NCI-H82 treated with DMSO at 0.1 percent for 48 hours (cell line): ENCODE measurements at regions not wholly inside any gene's neighbourhood (a gene's known extent, or its start where the extent isn't known, plus 50 kb on each side); places are given as distances from the start of the nearest gene placed in this dataset.

Experiments used
- DNase-seq: peaks from one replicate; lab custom pipeline; 2025; ENCODE audit not compliant: unreplicated experiment; lab: John Stamatoyannopoulos, UW

DNA sequence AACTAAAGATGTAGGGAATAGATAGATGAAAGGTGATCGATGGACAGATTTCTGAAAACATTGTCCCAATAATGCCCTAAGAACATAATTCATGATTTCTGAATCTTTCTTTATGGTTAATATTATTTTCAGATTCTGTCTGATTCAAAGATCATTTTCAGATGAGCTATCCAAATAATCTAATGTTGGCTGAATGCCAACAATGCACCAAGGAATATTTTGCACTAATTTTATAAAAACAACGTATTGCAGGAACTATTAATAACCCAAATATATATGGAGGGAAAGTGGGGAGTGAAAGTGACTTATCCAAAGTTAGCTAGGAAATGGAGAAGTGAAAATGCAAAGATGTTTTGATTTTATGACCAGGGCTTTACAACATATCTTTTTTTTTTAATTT lies 1675.5 kb downstream of the STIM2 start:
- DNase-seq = no peak

DNA sequence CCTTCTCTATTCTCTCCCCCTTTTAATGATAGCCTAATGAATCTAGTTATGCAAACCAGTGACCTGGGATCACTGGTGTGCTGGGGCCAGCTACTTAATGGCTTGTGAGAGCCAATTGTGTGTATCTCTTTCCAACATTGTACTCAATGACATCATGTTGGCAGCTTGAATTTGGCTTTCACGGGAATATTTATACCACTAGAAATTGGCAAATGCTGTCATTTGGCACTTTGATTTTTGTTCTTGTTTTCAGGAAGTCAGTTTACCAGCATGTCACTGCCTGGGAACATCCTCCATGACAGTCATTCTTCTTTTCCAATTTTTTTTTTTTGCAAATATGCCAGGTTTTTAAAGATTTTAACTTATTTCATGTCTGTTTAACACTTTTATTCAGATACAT lies 1685.3 kb downstream of the STIM2 start:
- DNase-seq = no peak

DNA sequence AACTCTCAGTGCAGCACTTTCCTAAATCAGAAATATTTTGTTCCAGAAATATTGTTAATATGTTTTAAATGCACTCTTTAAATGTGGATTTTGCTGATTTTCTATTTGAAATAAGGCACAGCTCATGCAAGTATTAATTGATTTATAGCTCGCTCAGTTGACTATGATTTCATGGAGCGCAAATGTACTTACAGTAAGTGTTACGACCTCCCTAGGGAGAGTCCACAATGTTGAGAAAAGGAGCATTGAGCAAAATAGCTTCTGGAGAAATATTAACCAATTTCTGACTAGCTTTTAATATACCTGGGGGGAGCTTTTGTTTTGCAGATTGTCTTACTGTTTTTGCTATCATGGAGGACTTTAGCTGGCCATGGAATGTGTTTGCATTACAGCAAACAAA lies 1687.5 kb downstream of the STIM2 start:
- DNase-seq = no peak

DNA sequence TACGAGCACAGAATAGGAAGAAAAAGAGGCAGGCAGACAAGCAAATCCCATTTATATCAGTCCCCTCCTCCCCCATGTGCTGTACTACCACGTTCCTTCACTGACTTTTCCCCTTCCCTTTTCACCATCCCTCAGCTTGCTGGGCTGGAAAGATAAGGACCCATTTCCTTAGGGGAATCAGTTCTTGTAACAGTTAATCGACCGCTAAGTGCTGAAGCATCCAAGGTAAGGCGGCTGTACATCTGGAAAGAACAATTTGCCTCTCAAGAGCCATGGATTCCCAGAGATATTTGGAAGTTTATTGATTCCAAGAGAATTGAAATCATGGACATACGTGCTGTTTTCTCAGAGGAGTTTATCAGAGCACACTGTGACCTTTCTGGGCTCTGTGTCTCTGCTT lies 1688.0 kb downstream of the STIM2 start:
- DNase-seq = no peak

DNA sequence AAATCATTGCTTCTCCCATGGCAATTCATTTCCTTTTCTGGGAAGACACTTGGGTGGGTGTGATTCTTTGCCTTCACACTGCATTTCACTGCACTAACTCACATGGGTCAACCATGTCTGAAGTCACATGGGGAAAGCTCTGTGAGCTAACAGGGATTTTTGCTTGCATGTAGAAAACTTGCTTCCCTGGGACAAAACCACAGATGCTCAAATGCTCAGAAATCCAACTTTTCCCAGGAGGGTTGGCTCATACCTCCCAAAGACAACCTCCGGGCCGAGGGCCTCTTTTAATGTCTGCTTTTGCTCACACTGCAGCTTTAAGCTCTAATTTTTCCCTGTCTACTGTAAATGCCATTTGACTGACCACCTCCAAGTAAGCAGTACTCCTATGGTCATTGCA lies 1695.2 kb downstream of the STIM2 start:
- no peak for DNase-seq

DNA sequence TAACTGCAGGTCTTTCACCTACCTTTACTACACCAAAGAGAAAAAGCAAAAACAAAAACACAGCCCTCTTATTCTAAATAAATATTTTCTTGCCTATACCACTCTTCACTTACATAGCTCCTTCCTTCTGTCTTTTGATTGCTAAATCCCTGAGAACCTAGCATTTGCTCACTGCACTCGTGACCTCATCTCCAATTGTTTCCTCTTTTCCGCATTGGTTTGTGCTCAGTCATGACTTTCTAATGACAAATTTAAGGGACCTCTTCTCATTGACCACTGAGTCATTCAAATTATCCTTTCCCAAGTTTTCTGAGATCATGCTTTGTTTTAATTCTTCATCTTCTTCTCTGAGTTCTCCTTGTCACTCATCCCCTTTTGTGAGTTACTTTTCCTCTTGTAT lies 1697.1 kb downstream of the STIM2 start:
- no peak for DNase-seq

DNA sequence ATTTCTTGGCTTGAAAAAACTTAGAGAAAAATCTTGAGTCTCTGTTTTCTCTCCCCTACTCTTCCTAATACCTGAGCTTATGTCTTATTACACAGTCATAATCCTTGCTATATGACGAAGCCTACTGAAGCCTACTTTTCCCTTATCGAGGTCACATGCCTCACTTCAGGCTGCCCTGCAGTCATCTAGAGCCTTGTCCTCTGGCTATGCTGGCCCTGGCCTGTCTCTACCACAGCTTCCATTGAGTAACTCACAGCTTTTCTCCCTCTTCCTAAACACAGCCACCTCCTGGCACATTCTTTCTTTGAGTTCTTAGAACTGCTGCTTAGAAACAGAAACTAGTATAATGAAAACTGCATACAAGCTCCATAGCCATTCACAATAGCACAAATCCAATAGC lies 1698.3 kb downstream of the STIM2 start:
- no peak for DNase-seq

DNA sequence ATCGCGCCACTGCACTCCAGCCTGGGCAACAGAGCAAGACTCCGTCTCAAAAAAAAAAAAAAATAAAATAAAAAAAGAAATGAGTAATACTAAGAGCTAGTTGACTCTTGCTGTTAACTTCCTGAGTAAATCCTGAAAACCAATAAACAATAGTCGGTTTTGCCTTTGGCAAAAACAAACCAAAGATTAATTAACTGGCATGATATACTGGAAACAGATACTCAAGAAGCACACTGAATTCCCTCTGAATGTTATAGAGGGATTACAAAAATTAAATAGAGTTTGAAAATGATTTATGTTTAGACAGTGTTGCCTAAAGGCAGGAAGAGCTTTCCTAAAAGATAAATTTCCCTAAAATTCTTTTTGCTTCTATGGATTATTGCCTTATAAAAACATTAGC lies 1702.3 kb downstream of the STIM2 start:
- no peak for DNase-seq

DNA sequence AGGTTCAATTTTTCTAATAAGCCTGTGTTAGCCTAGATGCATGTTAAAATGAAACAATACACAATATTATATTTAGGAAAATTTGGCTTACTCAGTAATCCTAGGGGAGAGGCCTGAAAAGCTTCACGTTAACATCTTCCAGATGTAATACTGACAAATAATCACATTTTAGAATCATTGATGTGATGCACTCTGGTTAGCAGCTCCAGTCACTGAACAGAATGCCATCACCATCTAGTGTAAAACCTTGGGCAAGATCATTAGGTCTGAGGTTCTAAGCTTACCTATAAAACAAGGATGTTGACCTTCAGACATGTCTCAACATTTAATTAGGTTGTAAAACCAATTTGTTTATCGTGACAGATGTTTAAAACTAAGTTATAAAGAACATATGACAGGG lies 1704.8 kb downstream of the STIM2 start:
- no peak for DNase-seq

DNA sequence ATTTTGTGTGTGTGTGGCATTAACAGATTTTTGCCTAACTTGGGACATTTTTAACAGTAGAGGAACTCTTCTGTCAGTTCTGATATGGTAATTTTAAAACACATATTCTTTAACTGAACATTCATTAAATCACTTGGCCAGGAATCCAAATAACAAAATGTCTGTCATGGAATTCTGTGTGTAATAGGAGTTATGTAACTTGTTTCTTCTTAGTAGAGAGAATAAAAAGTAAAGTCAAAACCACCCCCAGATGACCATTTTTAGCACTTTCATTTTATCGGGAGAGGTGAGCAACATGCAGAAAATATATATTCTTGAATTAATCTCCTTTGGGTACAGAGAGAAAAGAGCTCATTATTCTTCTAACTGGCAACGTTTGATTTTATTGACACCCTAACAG lies 1740.3 kb downstream of the STIM2 start:
- DNase-seq = no peak

DNA sequence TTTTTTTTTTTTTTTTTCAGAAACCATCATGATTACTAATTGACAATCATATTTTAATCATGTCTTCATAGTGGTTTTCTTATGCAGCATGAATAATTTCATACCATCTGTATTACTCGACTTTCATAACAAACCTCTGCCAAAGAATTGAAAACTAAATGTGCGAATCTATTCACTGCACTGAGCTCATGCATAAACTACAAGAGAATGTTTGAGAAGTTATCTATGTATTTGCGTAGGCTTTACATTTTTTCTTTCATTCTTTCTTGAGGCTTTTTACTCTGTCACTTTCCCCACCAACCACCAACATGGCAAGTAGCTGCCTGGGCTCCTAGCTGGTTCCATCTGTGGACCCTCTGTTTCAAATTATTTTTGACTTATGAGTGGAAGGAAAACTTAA lies 1761.0 kb downstream of the STIM2 start:
- no peak for DNase-seq

DNA sequence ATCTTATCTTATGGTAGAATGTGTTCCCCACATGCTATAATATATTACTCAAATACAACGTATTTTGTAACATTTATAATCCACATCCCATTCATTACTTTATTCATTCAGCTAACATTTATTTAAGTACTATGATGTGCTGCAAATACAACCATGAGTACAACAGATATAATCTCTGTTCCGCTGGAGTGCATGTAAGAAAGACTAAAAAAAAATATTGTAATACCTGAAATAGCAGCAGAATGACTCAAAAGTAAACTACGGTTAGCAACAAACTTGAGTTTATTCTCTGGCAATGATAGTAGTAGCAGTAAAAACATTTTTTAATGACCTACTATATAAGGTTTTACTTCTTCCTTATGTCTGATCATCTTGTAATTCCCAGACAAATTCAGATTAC lies 1776.3 kb downstream of the STIM2 start:
- no peak for DNase-seq

DNA sequence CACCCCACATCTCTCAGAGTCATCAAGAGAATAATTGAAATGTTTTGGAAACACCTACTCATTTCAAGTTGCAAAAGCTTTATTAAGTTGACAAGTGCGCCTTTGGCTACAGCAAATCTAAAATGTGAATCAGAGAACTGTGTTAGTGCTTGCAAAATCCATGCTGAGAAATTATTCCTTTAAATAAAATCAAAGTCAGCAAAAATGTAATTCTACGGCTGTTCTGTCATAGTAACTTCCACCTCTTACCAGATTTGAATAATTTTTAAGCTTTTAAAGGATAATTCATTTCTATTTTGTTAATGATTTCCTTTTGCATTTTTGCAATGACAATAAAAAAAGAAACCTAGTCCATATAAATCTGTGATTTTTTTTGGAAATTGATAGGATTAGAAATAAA lies 1779.1 kb downstream of the STIM2 start:
- DNase-seq = no peak

DNA sequence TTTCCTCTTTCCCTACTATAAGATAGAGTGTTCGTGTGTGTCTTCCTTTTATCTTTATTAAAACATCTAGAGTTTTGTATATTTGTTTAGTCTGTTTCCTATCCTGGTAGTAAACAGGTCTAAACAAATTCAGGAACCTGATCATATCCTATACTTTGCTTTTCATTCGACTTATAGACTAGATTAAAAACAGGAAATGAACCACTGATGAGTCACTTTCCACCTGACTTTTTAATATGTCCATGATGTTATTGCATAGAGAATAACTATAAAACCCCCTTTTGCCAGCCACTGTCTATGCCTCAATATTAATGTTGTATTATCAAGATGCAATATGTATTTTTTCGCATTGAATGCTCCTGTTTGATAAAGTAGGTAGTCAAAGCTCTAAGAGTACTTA lies 1794.0 kb downstream of the STIM2 start:
- DNase-seq = no peak

DNA sequence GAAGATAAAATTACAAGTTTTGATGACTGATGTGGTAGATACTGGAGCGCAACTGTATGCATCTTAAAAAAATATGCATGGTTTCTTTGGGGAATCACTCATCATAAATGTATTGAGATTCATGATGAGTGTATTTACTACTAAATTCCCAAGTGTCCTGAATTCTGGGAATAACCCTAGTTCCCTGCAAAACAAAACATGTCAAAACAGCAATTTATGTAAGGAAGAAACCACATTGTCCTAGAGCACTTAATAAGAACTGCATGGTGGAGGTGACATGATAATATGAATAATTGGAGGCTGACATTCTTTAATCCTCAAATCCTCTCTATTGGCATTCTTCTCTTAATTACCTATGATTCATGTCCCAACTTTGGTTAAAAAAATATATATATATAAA lies 1804.7 kb downstream of the STIM2 start:
- no peak for DNase-seq

DNA sequence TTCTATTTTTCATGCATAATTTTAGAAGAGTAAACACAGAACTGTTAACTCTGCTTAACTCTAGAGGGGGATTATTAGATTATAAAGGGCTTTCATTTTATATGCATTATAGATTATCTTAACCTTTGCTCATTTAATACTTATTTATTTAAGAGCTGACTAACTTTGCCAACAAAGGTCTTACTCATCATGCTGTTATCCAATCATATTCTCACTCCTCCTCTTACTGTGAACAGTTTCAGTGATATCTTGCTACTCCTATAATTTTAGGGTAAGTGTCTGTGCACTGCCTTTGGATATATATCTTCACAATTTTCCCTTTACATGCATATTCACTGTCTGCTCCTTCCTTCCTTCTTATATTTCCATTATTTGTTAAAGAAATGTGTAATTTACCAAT lies 1814.9 kb downstream of the STIM2 start:
- no peak for DNase-seq

DNA sequence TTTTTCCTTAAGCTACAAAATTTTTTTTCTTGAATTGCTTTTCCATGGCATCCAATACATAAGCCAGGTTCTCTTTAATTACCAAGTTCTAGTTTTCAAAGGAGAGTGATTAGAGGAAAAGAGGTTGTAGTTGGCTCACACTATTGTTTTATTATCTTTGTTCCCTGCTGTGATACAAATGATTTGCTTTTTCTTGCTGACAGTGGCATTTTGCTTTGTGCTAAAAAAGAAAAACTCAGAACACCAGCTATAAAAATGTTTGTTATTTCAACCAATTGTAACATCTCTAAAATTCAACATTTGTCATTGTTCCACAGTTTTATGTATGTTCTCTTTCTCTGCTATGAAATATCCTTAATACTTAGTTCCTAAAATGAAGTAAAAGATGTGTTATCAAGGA lies 1817.2 kb downstream of the STIM2 start:
- no peak for DNase-seq

DNA sequence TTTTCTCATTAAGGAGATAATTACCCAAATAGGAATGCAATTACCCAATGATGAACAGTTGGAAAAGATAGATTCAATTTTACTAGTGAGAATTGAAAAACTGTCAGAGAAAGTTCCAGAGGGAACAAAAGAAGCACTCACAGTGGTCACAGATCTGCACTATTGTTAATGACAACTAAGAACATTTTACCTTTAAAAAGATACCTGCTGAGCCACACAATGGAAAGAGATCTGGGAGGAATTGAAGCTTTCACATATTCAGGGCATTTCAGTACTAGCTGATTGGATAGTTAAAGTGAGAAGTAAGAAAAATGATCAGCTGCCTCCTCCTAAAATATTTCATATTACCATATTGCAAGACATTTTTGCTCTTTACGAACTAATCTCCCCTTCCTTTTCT lies 1822.2 kb downstream of the STIM2 start:
- no peak for DNase-seq

DNA sequence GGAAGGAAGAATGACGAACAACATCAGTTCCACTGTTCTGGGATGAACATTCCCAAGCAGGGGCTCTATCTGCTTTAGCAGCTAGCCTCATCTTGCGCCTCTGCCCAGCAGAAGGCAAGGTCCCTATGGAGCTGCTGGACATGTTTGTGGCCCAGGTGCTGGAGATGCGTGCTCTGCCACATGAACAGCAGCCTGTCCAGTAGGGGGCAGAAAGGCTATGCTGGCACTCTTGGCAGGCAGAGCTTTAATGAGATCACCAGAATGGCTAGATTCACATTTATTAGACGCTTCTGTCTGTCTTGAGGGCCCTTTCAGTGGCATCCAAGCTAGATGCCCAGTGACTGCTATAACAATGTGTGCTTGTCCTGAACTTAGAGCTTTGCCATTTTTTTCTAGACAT lies 1826.0 kb downstream of the STIM2 start:
- DNase-seq = peak; percentile 30

DNA sequence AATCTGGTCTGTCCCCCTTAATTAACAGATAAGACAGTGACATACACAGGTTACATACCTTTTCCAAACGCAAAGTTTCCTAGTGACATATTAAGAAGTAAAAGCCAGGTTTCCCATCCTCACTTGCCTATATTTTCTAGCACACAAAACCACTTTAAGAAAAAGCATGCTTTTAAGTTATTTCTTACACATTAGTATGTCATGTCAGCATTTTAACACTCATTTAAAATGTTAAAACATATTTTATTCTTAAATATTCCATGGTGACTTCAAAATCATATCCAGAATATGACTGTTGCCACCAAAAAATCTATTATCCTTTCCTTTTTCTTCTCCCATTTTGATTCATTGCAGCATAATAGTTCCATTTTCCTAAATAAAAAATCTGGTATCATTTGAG lies 1830.2 kb downstream of the STIM2 start:
- DNase-seq = no peak

DNA sequence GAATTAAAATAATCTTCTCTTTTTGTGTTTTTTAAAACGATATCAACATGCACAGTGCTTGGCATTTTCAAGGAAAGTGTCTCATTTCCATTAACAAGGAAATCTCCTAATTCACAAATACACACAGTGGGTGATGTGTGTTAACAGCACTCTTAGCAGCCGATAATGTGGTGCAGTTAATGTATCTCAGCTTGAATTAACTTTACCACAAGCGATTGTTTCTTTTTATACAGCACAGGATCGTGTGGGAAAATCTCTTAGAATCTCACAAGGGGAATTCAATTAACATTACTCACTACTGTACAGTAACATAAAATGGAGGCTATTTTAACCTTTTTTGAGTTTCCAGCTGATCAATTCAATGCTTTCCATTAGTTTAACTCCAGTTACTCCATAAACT lies 1841.9 kb downstream of the STIM2 start:
- no peak for DNase-seq

DNA sequence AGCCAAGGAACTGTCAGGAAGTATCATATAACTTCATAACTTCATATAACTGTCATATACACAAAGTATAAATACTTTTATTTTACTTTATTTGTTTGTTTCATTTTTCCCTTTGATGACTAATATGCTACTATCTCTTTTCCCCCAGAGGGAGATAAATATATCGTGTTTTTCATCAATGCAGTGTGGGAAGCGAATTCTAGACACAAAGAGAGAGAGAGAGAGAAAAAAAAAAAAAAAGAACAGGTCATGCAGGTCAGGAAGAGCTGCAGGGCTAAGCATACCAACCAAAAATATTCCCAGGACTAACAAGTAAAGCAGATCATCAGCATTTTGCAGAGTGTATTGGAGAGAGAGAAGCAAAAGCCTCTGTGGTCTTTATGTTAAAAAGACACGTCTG lies 1849.2 kb downstream of the STIM2 start:
- DNase-seq = no peak

DNA sequence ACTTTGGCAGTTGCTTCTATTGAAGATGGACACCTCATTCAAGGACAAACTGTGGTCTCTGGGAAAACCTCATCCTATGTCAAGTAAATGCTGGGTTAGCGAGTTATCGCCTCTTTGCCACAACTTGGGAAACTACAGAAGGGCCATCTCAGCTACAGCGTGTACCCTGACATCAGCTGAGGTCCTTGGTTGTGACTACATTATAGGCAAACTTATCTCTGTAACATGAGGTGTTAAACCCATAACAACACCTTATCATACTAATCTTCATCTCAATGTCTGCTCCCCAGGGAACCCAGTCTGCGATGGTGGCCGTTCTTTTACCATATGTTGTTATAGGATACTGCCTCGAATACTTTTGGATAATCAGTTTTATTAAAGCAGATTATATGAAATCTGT lies 1862.7 kb downstream of the STIM2 start:
- DNase-seq = peak; percentile 96

DNA sequence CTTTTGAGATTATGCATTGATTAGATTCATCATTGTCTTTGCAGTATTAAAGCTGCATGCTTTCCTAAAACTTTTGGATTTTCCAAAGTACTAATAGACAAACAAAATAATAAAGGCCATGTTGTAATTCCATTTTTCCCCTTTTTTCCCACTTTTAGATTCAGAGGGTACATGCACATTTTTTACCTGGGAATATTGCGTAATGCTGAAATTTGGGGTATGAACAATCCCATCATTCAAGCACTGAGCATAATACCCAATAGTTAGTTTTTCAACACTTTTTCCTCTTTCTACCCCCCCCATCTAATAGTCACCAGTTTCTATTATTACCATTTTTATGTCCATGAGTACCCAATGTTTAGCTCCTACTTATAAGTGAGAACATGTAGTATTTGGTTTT lies 1863.6 kb downstream of the STIM2 start:
- DNase-seq = no peak
